PC-9 (cell line): ENCODE measurements at regions not wholly inside any gene's neighbourhood (a gene's known extent, or its start where the extent isn't known, plus 50 kb on each side); places are given as distances from the start of the nearest gene placed in this dataset.

Source experiments
- BruUV-seq: library from RNA; stranded (reverse); fragments of 400-500 nt; replicated peaks from 2 replicates; lab custom pipeline; 2021; lab: Mats Ljungman, UMichigan
- CTCF ChIA-PET: fragments of 300-600 bp; sonication (Branson Sonifier 250); formaldehyde crosslinking; loops from one replicate; lab custom pipeline; 2022; ENCODE audit warnings: antibody characterized with exemption; lab: Charles Lee
- POLR2A ChIA-PET: fragments of 300-600 bp; sonication (Branson Sonifier 250); formaldehyde crosslinking; loops from one replicate; lab custom pipeline; 2022; ENCODE audit warnings: antibody characterized with exemption; ENCODE audit not compliant: unreplicated experiment; lab: Charles Lee
- DNase-seq, 2 experiments: peaks; one replicate each; pipeline versions ENCODE4 v3.0.0 to v3.0.0-alpha.2; 2015 to 2022; ENCODE audit warnings: mixed read lengths in 1 of 2
- H2AFZ ChIP-seq: fragments of 200-600 bp; sonication (generic); 2 replicates; pipeline ENCODE4 v1.8.1; 2017; ENCODE audit warnings: antibody characterized with exemption
- H3F3A ChIP-seq: fragments of 200-600 bp; sonication (generic); 2 replicates; pipeline ENCODE4 v1.8.1; 2017; ENCODE audit warnings: antibody characterized with exemption, mild to moderate bottlenecking, low read depth; ENCODE audit not compliant: insufficient read depth
- H3K27ac ChIP-seq: fragments of 200-600 bp; sonication (generic); 2 replicates; pipeline ENCODE4 v1.6.1; 2016; ENCODE audit warnings: mixed run types
- H3K27me3 ChIP-seq: fragments of 200-600 bp; sonication (generic); 2 replicates; pipeline ENCODE4 v1.6.1; 2016; ENCODE audit warnings: low read depth, mixed run types; ENCODE audit not compliant: insufficient read depth
- H3K36me3 ChIP-seq: fragments of 200-600 bp; sonication (generic); 2 replicates; pipeline ENCODE4 v1.6.1; 2016; ENCODE audit warnings: low read depth, mixed run types
- H3K4me1 ChIP-seq: fragments of 200-600 bp; sonication (generic); replicated peaks from 2 replicates; pipeline ENCODE4 v1.6.1; 2016; ENCODE audit warnings: mixed run types; ENCODE audit not compliant: insufficient read depth
- H3K4me2 ChIP-seq: fragments of 200-600 bp; sonication (generic); 2 replicates; pipeline ENCODE4 v1.6.1; 2017; ENCODE audit warnings: mixed run types
- H3K4me3 ChIP-seq: fragments of 200-600 bp; sonication (generic); 2 replicates; pipeline ENCODE4 v1.6.1; 2016; ENCODE audit warnings: mixed run types
- H3K79me2 ChIP-seq: fragments of 200-600 bp; sonication (generic); 2 replicates; pipeline ENCODE4 v1.6.1; 2017; ENCODE audit warnings: low read depth, mixed run types
- H3K9me2 ChIP-seq: fragments of 200-600 bp; sonication (generic); 2 replicates; pipeline ENCODE4 v1.8.1; 2017; ENCODE audit warnings: mild to moderate bottlenecking; ENCODE audit not compliant: insufficient read depth
- H3K9me3 ChIP-seq: fragments of 200-600 bp; sonication (generic); 2 replicates; pipeline ENCODE4 v1.8.1; 2016; ENCODE audit warnings: low read depth; ENCODE audit not compliant: insufficient read depth
- H4K20me1 ChIP-seq: fragments of 200-600 bp; sonication (generic); 2 replicates; pipeline ENCODE4 v1.8.1; 2017; ENCODE audit not compliant: insufficient read depth
- CTCF ChIP-seq: fragments of 200-600 bp; sonication (generic); conservative IDR thresholded peaks from 2 replicates; pipeline ENCODE4 v1.6.1; 2017; ENCODE audit warnings: mixed run types, antibody characterized with exemption, mild to moderate bottlenecking, moderate library complexity
- EZH2 ChIP-seq: fragments of 200-600 bp; sonication (generic); IDR thresholded peaks from 2 replicates; pipeline ENCODE4 v1.8.0; 2017; ENCODE audit warnings: antibody characterized with exemption, low read depth
- intact Hi-C: fragments of 100-400 bp; cut with micrococcal nuclease; formaldehyde crosslinking; loops from one replicate; pipeline ENCODE4 v1.10.0; 2022; ENCODE audit not compliant: unreplicated experiment

GRCh38 chr9:34783951-34784487, 74.1 kb upstream of the CCL21 start:
- H2AFZ ChIP-seq, result no peak overlapping the region
- ChIA-PET POLR2A (no interaction called here), CTCF (no interaction called here)
- H3K4me2 ChIP-seq, result no peak overlapping the region
- H3F3A ChIP-seq, result no peaks in the 10 kb centered on the region
- no peak for DNase-seq
- H3K4me3 ChIP-seq, result no peak overlapping the region
- BruUV-seq, result no TSS peak
- peaks cover 58% of the 10 kb centered on the region for H3K27me3 ChIP-seq
- no peak for TF ChIP-seq CTCF
- no peak for TF ChIP-seq EZH2
- no peaks in the 10 kb centered on the region for H3K4me1 ChIP-seq
- H3K79me2 ChIP-seq, result no peaks in the 10 kb centered on the region
- H3K27ac ChIP-seq, result no peak overlapping the region
- no peaks in the 10 kb centered on the region for H4K20me1 ChIP-seq
- no peaks in the 10 kb centered on the region for H3K9me2 ChIP-seq
- H3K36me3 ChIP-seq, result no peaks in the 10 kb centered on the region
- intact Hi-C loops, result no loop called here
- no peaks in the 10 kb centered on the region for H3K9me3 ChIP-seq

GRCh38 chr9:34782372-34782771, 72.4 kb upstream of the CCL21 start:
- POLR2A ChIA-PET, result no interaction called here
- H3K4me2 ChIP-seq, result no peak overlapping the region
- no peaks in the 10 kb centered on the region for H4K20me1 ChIP-seq
- H3F3A ChIP-seq, result no peaks in the 10 kb centered on the region
- no peak for TF ChIP-seq CTCF
- TF ChIP-seq EZH2, result no peak
- BruUV-seq, result no TSS peak
- no peaks in the 10 kb centered on the region for H3K36me3 ChIP-seq
- H3K9me2 ChIP-seq, result no peaks in the 10 kb centered on the region
- H3K27ac ChIP-seq, result no peak overlapping the region
- no peaks in the 10 kb centered on the region for H3K9me3 ChIP-seq
- no peaks in the 10 kb centered on the region for H3K4me1 ChIP-seq
- DNase-seq, result no peak
- intact Hi-C loops, result no loop called here
- CTCF ChIA-PET, result no interaction called here
- H3K4me3 ChIP-seq, result no peak overlapping the region
- H2AFZ ChIP-seq, result no peak overlapping the region
- peaks cover 58% of the 10 kb centered on the region for H3K27me3 ChIP-seq
- H3K79me2 ChIP-seq, result no peaks in the 10 kb centered on the region

- intact Hi-C loops, result no loop called here
- H3K4me1 ChIP-seq, result no peaks in the 10 kb centered on the region
- no TSS peak for BruUV-seq
- no peaks in the 10 kb centered on the region for H3K36me3 ChIP-seq
- H3K4me2 ChIP-seq, result no peak overlapping the region
- TF ChIP-seq EZH2 (no peak), CTCF (no peak)
- H3F3A ChIP-seq, result no peaks in the 10 kb centered on the region
- no peaks in the 10 kb centered on the region for H3K9me3 ChIP-seq
- no peak overlapping the region for H2AFZ ChIP-seq
- ChIA-PET POLR2A (no interaction called here), CTCF (no interaction called here)
- H3K79me2 ChIP-seq, result no peaks in the 10 kb centered on the region
- DNase-seq, result no peak
- no peak overlapping the region for H3K4me3 ChIP-seq
- peaks cover 41% of the 10 kb centered on the region for H3K27me3 ChIP-seq
- no peaks in the 10 kb centered on the region for H4K20me1 ChIP-seq
- no peak overlapping the region for H3K27ac ChIP-seq
- no peaks in the 10 kb centered on the region for H3K9me2 ChIP-seq
Observed at GRCh38 chr9:34777666-34778065, 67.7 kb upstream of the CCL21 start.
